Nucleus accumbens (tissue), 56 donors: ENCODE measurements at regions not wholly inside any gene's neighbourhood (a gene's known extent, or its start where the extent isn't known, plus 50 kb on each side); places are given as distances from the start of the nearest gene placed in this dataset.

Experiments used
- DNase-seq, 56 donors: peaks; one replicate each; lab custom pipeline; 2025; lab: John Stamatoyannopoulos, UW

GRCh38 chr5:133698646-133699526 lies 86.5 kb upstream of the FSTL4 start:
- DNase-seq, result no peak

GRCh38 chr5:133698259-133698554 lies 85.9 kb upstream of the FSTL4 start:
- DNase-seq, result no peak

GRCh38 chr5:133697536-133698258 lies 85.4 kb upstream of the FSTL4 start:
- no peak for DNase-seq

- DNase-seq, result peak in 36 of 56 donors; percentile 6 to 73 (median 30)
These were observed 84.6 kb upstream of the FSTL4 start for GRCh38 chr5:133696782-133697507.

GRCh38 chr5:133696006-133696584 lies 83.8 kb upstream of the FSTL4 start:
- no peak for DNase-seq

- no peak for DNase-seq
These were observed 82.0 kb upstream of the FSTL4 start for GRCh38 chr5:133694181-133694831.

GRCh38 chr5:133691448-133691847 lies 79.1 kb upstream of the FSTL4 start:
- no peak for DNase-seq

GRCh38 chr5:133690746-133691145 lies 78.4 kb upstream of the FSTL4 start:
- peak in 6 of 56 donors; percentile 4 to 28 (median 14) for DNase-seq

GRCh38 chr5:133688391-133688790 lies 76.0 kb upstream of the FSTL4 start:
- DNase-seq, result no peak

GRCh38 chr5:133687212-133688061 lies 75.1 kb upstream of the FSTL4 start:
- no peak for DNase-seq

- no peak for DNase-seq
These were observed 74.2 kb upstream of the FSTL4 start for GRCh38 chr5:133686566-133686965.

- DNase-seq, result peak in 1 of 56 donors; percentile 3
These were observed 73.2 kb upstream of the FSTL4 start for GRCh38 chr5:133685402-133686018.

- no peak for DNase-seq
These were observed 71.6 kb upstream of the FSTL4 start for GRCh38 chr5:133683646-133684596.

- no peak for DNase-seq
These were observed 70.1 kb upstream of the FSTL4 start for GRCh38 chr5:133682451-133682850.

GRCh38 chr5:133681896-133682295 lies 69.6 kb upstream of the FSTL4 start:
- no peak for DNase-seq

- DNase-seq, result no peak
These were observed 68.7 kb upstream of the FSTL4 start for GRCh38 chr5:133680830-133681565.

GRCh38 chr5:133679534-133679933 lies 67.2 kb upstream of the FSTL4 start:
- no peak for DNase-seq
